HG03439 (cell line): ENCODE measurements at regions not wholly inside any gene's neighbourhood (a gene's known extent, or its start where the extent isn't known, plus 50 kb on each side); places are given as distances from the start of the nearest gene placed in this dataset.

Experiments
- ATAC-seq: cut with Tn5 transposase; IDR thresholded peaks from one replicate; pipeline ENCODE4 v1.9.1; 2021; ENCODE audit warnings: mild to moderate bottlenecking, moderate library complexity; ENCODE audit not compliant: unreplicated experiment

GRCh38 chr16:52056259-52056658 is 490.7 kb downstream of the TOX3 start:
- no peak for ATAC-seq

GRCh38 chr16:52055381-52055780 is 491.6 kb downstream of the TOX3 start:
- ATAC-seq, result no peak

- ATAC-seq, result no peak
These were observed 492.6 kb downstream of the TOX3 start for GRCh38 chr16:52054326-52054725.

- ATAC-seq, result no peak
These were observed 494.1 kb downstream of the TOX3 start for GRCh38 chr16:52052818-52053217.

- no peak for ATAC-seq
These were observed 495.4 kb downstream of the TOX3 start for GRCh38 chr16:52051414-52052172.

GRCh38 chr16:52050418-52050817 is 496.5 kb downstream of the TOX3 start:
- ATAC-seq, result no peak

GRCh38 chr16:52035436-52035835 is 511.5 kb downstream of the TOX3 start:
- ATAC-seq, result no peak

- ATAC-seq, result no peak
These were observed 512.1 kb downstream of the TOX3 start for GRCh38 chr16:52034830-52035229.

- no peak for ATAC-seq
These were observed 513.0 kb downstream of the TOX3 start for GRCh38 chr16:52033992-52034391.

GRCh38 chr16:52022980-52023379 is 524.0 kb downstream of the TOX3 start:
- ATAC-seq, result no peak

- no peak for ATAC-seq
These were observed 524.8 kb downstream of the TOX3 start for GRCh38 chr16:52022177-52022576.

GRCh38 chr16:52016387-52016786 is 530.6 kb downstream of the TOX3 start:
- no peak for ATAC-seq

GRCh38 chr16:52005551-52005950 is 541.4 kb downstream of the TOX3 start:
- ATAC-seq, result no peak

GRCh38 chr16:52004343-52004742 is 542.6 kb downstream of the TOX3 start:
- ATAC-seq, result no peak

- no peak for ATAC-seq
These were observed 544.9 kb downstream of the TOX3 start for GRCh38 chr16:52002026-52002425.

GRCh38 chr16:51996516-51996915 is 550.4 kb downstream of the TOX3 start:
- no peak for ATAC-seq

- ATAC-seq, result no peak
These were observed 552.3 kb downstream of the TOX3 start for GRCh38 chr16:51994597-51994996.

GRCh38 chr16:51989637-51990230 is 557.2 kb downstream of the TOX3 start:
- ATAC-seq, result no peak

GRCh38 chr16:51988977-51989376 is 558.0 kb downstream of the TOX3 start:
- ATAC-seq, result no peak

- no peak for ATAC-seq
These were observed 559.4 kb downstream of the TOX3 start for GRCh38 chr16:51987519-51987918.

GRCh38 chr16:51986717-51987116 is 560.2 kb downstream of the TOX3 start:
- no peak for ATAC-seq

- ATAC-seq, result no peak
These were observed 560.6 kb downstream of the TOX3 start for GRCh38 chr16:51986301-51986700.

- ATAC-seq, result no peak
These were observed 561.8 kb downstream of the TOX3 start for GRCh38 chr16:51985126-51985525.
